ENCODE measurements at regions not wholly inside any gene's neighbourhood (a gene's known extent, or its start where the extent isn't known, plus 50 kb on each side); places are given as distances from the start of the nearest gene placed in this dataset.
"Not testable (repeated sequence)": the region's sequence is repeated elsewhere in the genome, so short reads cannot be mapped to it uniquely, and the experiment has no call there.

GRCh38 chr3:20378315-20378714 lies 192.3 kb upstream of the SGO1 start:
- DNase-seq (ENCODE audit: low read depth in 1 of 2, low spot score in 1 of 2) (no peak), FAIRE-seq (no peak), ATAC-seq (no peak)
- CTCF ChIA-PET, result no interaction called here
- Histone ChIP-seq H3K27ac (no peak overlapping the region), H3K4me3 (no peak overlapping the region), H3K4me1 (no peaks in the 10 kb centered on the region), H3K4me2 (no peak overlapping the region), H3K9me3 (no peaks in the 10 kb centered on the region)
- 8% methylated on average over 2 of the region's 2 CpGs for WGBS (ENCODE audit: missing lambda C conversion rate)
- TF ChIP-seq TFCP2L1 (CRISPR knock-in tag; IDR thresholded peaks at IDR 0.05), result no peak
- TF ChIP-seq POLR2A (IDR thresholded peaks at IDR 0.05; ENCODE audit: low read length), result no peak
- no peak for TF ChIP-seq HDAC2 (IDR thresholded peaks at IDR 0.05)
- TF ChIP-seq, protein P1, sequence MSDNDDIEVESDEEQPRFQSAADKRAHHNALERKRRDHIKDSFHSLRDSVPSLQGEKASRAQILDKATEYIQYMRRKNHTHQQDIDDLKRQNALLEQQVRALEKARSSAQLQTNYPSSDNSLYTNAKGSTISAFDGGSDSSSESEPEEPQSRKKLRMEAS (IDR thresholded peaks at IDR 0.05), result no peak
- no peak for TF ChIP-seq E2F6 (IDR thresholded peaks at IDR 0.05; ENCODE audit: borderline replicate concordance, low read depth)
- TF ChIP-seq PBX3 (IDR thresholded peaks at IDR 0.05), result no peak
- no peak for TF ChIP-seq CBX2 (IDR thresholded peaks at IDR 0.05; ENCODE audit: borderline replicate concordance, low read depth)
- no peak for TF ChIP-seq ZFP36 (IDR thresholded peaks at IDR 0.05; ENCODE audit: borderline replicate concordance, partially characterized antibody)
- no peak for TF ChIP-seq ESRRA (IDR thresholded peaks at IDR 0.05; ENCODE audit: borderline replicate concordance, low read length)
- no peak for TF ChIP-seq ZSCAN20 (CRISPR knock-in tag; IDR thresholded peaks at IDR 0.05)
- no peak for TF ChIP-seq POLR2AphosphoS2 (conservative IDR thresholded peaks at IDR 0.05; ENCODE audit: low read length)
- TF ChIP-seq JUNB (IDR thresholded peaks at IDR 0.05), result no peak
- TF ChIP-seq FOXS1 (CRISPR knock-in tag; IDR thresholded peaks at IDR 0.05), result no peak
- TF ChIP-seq NR3C1 (IDR thresholded peaks at IDR 0.05), result no peak
- no peak for TF ChIP-seq ZC3H11A (IDR thresholded peaks at IDR 0.05)
- POLR2A ChIA-PET, result no interaction called here

- H3K9me3 ChIP-seq, result no peaks in the 10 kb centered on the region
- no peak overlapping the region for H3K27ac ChIP-seq
- H3K4me1 ChIP-seq, result no peaks in the 10 kb centered on the region
- ChIA-PET CTCF (no interaction called here), POLR2A (no interaction called here)
- TF ChIP-seq ESRRA (IDR thresholded peaks at IDR 0.05; ENCODE audit: borderline replicate concordance, low read length) (no peak), PHF8 (IDR thresholded peaks at IDR 0.05; ENCODE audit: borderline replicate concordance, low read depth) (no peak), TP53 (CRISPR knock-in tag; IDR thresholded peaks at IDR 0.05) (no peak), FOXS1 (CRISPR knock-in tag; IDR thresholded peaks at IDR 0.05) (no peak), FOSL2 (IDR thresholded peaks at IDR 0.05) (no peak), FOSL2 (CRISPR knock-in tag; IDR thresholded peaks at IDR 0.05) (no peak), JUNB (IDR thresholded peaks at IDR 0.05) (no peak)
- FAIRE-seq (no peak), ATAC-seq (no peak), DNase-seq (ENCODE audit: low read depth in 1 of 2, low spot score in 1 of 2) (no peak)
- no peak overlapping the region for H3K4me2 ChIP-seq
- no peak overlapping the region for H3K4me3 ChIP-seq
These were observed 190.7 kb upstream of the SGO1 start for GRCh38 chr3:20376665-20377217.

- Histone ChIP-seq H3K4me1 (no peaks in the 10 kb centered on the region), H3K27ac (no peak overlapping the region), H3K4me3 (no peak overlapping the region), H3K9me3 (no peaks in the 10 kb centered on the region), H3K4me2 (no peak overlapping the region)
- FAIRE-seq (no peak), DNase-seq (ENCODE audit: low read depth in 1 of 2, low spot score in 1 of 2) (no peak), ATAC-seq (no peak)
- TF ChIP-seq POLR2AphosphoS2 (conservative IDR thresholded peaks at IDR 0.05; ENCODE audit: low read length), result no peak
- TF ChIP-seq HOXA7 (CRISPR knock-in tag; IDR thresholded peaks at IDR 0.05), result no peak
- no peak for TF ChIP-seq ATOH8 (CRISPR knock-in tag; IDR thresholded peaks at IDR 0.05; ENCODE audit: low read depth)
- no peak for TF ChIP-seq ESRRA (IDR thresholded peaks at IDR 0.05; ENCODE audit: borderline replicate concordance, low read length)
- TF ChIP-seq NFE2L2 (conservative IDR thresholded peaks at IDR 0.05; ENCODE audit: low read length), result no peak
- TF ChIP-seq HES2 (IDR thresholded peaks at IDR 0.05), result no peak
- TF ChIP-seq HEYL (CRISPR knock-in tag; IDR thresholded peaks at IDR 0.05), result no peak
- TF ChIP-seq ZSCAN20 (CRISPR knock-in tag; IDR thresholded peaks at IDR 0.05), result no peak
- ChIA-PET POLR2A (no interaction called here), CTCF (no interaction called here)
- WGBS (ENCODE audit: missing lambda C conversion rate), result 14% methylated on average over 2 of the region's 2 CpGs
These were observed 189.3 kb upstream of the SGO1 start for GRCh38 chr3:20375302-20375701.

GRCh38 chr3:20370273-20371063 lies 184.5 kb upstream of the SGO1 start:
- 48% methylated on average over 19 of the region's 23 CpGs for WGBS (ENCODE audit: missing lambda C conversion rate)
- H3K4me1 ChIP-seq; CTCF ChIA-PET; H3K27ac ChIP-seq; H3K4me3 ChIP-seq; ATAC-seq; POLR2A ChIA-PET; FAIRE-seq; DNase-seq (ENCODE audit: low read depth in 1 of 2, low spot score in 1 of 2); H3K9me3 ChIP-seq; H3K4me2 ChIP-seq: not testable (repeated sequence)

All from A549 (cell line).